IMR-90 (cell line): ENCODE measurements at regions not wholly inside any gene's neighbourhood (a gene's known extent, or its start where the extent isn't known, plus 50 kb on each side); places are given as distances from the start of the nearest gene placed in this dataset.
"Not testable (repeated sequence)": the region's sequence is repeated elsewhere in the genome, so short reads cannot be mapped to it uniquely, and the experiment has no call there.

Source experiments
- CEBPB ChIP-seq: IDR thresholded peaks from 2 replicates; pipeline ENCODE4 v1.6.1; 2012; ENCODE audit warnings: low read depth, low read length, improper control_type of control experiment
- CHD1 ChIP-seq: IDR thresholded peaks from 2 replicates; pipeline ENCODE4 v1.6.1; 2012; ENCODE audit warnings: low read depth, low read length, improper control_type of control experiment

DNA sequence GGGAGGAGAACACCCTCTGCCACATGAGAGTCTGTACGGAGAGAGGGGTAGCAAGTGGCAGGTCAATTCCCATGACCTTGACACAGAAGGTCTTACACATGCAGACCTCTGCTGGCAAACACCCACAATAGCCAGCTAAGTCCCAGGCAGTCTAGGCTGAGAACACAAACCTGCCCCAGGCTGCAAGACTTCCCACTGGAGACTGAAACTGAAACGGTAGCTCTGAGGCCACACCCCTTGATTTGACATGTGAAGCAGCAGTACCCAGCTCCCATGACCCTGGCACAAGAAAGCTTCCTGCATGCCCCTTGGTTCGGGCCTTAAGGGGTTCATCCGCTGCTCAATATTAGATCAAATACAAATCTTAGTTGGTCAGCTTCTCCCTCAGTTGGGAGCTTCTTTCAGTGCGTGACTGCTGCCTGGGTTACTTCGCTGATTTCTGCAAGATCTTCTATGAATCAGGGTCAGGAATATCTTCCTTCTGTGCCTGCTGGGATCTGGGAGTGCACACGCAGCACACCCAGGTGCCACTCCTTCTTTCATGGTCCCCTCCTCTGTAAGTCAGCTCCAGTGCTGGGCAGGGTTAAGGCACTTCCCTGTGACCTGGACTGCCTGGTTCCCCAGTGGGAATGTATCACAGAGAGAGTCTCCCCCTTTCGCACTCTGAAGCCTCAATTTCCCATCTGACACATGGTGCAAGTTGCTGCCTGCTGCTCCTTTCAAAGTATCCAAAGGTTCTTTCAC is 187.2 kb upstream of the NPAP1 start:
- TF ChIP-seq CHD1, CEBPB: not testable (repeated sequence)
